HFFc6 (cell line): ENCODE measurements at regions not wholly inside any gene's neighbourhood (a gene's known extent, or its start where the extent isn't known, plus 50 kb on each side); places are given as distances from the start of the nearest gene placed in this dataset.

Experiments
- DNase-seq: peaks from one replicate; pipeline ENCODE4 v3.0.0-alpha.2; 2018
- H3K27ac Mint-ChIP-seq: 2 replicates; pipeline ENCODE4 v1.8.0; 2020; ENCODE audit warnings: mild to moderate bottlenecking, mixed read lengths
- H3K27me3 Mint-ChIP-seq: 2 replicates; pipeline ENCODE4 v1.8.0; 2021; ENCODE audit warnings: mild to moderate bottlenecking, moderate library complexity, mixed read lengths; ENCODE audit not compliant: insufficient read depth
- H3K36me3 Mint-ChIP-seq: 2 replicates; pipeline ENCODE4 v1.8.0; 2021; ENCODE audit warnings: low read depth, mixed read lengths
- H3K4me1 Mint-ChIP-seq: 2 replicates; pipeline ENCODE4 v1.8.0; 2020; ENCODE audit warnings: low read depth, mixed read lengths
- H3K4me3 Mint-ChIP-seq: 2 replicates; pipeline ENCODE4 v1.8.0; 2020; ENCODE audit warnings: mild to moderate bottlenecking, moderate library complexity, mixed read lengths
- H3K9me3 Mint-ChIP-seq: 2 replicates; pipeline ENCODE4 v1.8.0; 2020; ENCODE audit warnings: mild to moderate bottlenecking, mixed read lengths
- CTCF ChIP-seq: fragments of 200-600 bp; sonication (generic); IDR thresholded peaks from 2 replicates; pipeline ENCODE4 v1.5.0; 2021; ENCODE audit warnings: antibody characterized with exemption, mild to moderate bottlenecking

- H3K9me3 Mint-ChIP-seq, result peaks cover 18% of the 10 kb centered on the region
- no peak overlapping the region for H3K4me3 Mint-ChIP-seq
- DNase-seq, result no peak
- no peak for TF ChIP-seq CTCF
- no peaks in the 10 kb centered on the region for H3K36me3 Mint-ChIP-seq
- peaks cover 25% of the 10 kb centered on the region for H3K27me3 Mint-ChIP-seq
- H3K27ac Mint-ChIP-seq, result no peak overlapping the region
- no peaks in the 10 kb centered on the region for H3K4me1 Mint-ChIP-seq
Measured at GRCh38 chr14:101182476-101182875, 279.0 kb upstream of the RTL1 start.

GRCh38 chr14:101183376-101184103, 280.0 kb upstream of the RTL1 start:
- no peak for TF ChIP-seq CTCF
- Mint-ChIP-seq H3K27me3 (peaks cover 24% of the 10 kb centered on the region), H3K27ac (no peak overlapping the region), H3K4me1 (no peaks in the 10 kb centered on the region), H3K36me3 (no peaks in the 10 kb centered on the region), H3K9me3 (peaks cover 16% of the 10 kb centered on the region), H3K4me3 (no peak overlapping the region)
- no peak for DNase-seq

DNA sequence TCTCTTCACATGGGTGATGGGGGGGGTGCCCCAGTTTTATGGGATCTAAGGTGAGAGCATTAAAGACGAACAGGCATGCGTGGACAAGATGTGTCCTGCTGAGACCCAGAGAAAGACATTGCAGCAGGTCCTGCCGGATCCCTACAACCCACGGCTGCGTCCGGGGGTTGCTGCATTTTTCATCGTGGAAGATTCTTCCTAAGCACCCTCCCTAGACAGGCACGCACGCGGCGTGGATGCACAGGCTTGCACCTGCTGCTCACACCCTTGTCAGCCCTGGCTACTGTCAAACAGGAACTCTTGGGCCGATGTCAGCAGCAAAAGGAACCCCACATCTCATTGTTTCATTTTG, 280.6 kb upstream of the RTL1 start:
- H3K4me1 Mint-ChIP-seq, result no peaks in the 10 kb centered on the region
- no peak overlapping the region for H3K27ac Mint-ChIP-seq
- DNase-seq, result no peak
- peaks cover 21% of the 10 kb centered on the region for H3K27me3 Mint-ChIP-seq
- H3K9me3 Mint-ChIP-seq, result peaks cover 12% of the 10 kb centered on the region
- no peaks in the 10 kb centered on the region for H3K36me3 Mint-ChIP-seq
- H3K4me3 Mint-ChIP-seq, result no peak overlapping the region
- no peak for TF ChIP-seq CTCF

DNA sequence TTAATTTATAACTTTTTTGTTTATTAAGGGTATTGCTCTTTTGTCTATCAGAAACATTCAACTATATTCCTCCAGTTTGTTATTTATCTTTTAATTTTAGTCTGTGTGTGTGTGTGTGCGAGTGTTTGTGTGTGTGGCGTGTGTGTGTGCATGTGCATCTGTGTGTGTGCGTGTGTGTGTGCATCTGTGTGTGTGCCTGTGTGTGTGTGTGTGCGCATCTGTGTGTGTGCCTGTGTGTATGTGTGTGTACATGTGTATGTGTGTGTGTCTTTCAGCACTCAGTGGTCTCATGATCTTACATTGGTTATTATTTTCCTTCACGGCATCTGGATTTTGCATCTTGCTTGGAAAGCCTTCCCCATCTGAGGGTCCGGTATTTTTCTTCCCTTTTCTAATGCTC, 281.1 kb upstream of the RTL1 start:
- Mint-ChIP-seq H3K4me1 (no peaks in the 10 kb centered on the region), H3K27ac (no peak overlapping the region), H3K27me3 (peaks cover 21% of the 10 kb centered on the region), H3K4me3 (no peak overlapping the region), H3K36me3 (no peaks in the 10 kb centered on the region), H3K9me3 (peaks cover 12% of the 10 kb centered on the region)
- DNase-seq, result no peak
- TF ChIP-seq CTCF, result no peak

- TF ChIP-seq CTCF, result no peak
- no peak for DNase-seq
Measured at GRCh38 chr14:101185073-101185835, 281.7 kb upstream of the RTL1 start.

More at GRCh38 chr14:101185073-101185835, 281.7 kb upstream of the RTL1 start:
- no peak overlapping the region for H3K27ac Mint-ChIP-seq
- peaks cover 22% of the 10 kb centered on the region for H3K27me3 Mint-ChIP-seq
- no peaks in the 10 kb centered on the region for H3K4me1 Mint-ChIP-seq
- no peak overlapping the region for H3K4me3 Mint-ChIP-seq
- no peaks in the 10 kb centered on the region for H3K36me3 Mint-ChIP-seq
- H3K9me3 Mint-ChIP-seq, result peaks cover 9% of the 10 kb centered on the region
